Breast epithelium (tissue), 4 donors: ENCODE measurements at regions not wholly inside any gene's neighbourhood (a gene's known extent, or its start where the extent isn't known, plus 50 kb on each side); places are given as distances from the start of the nearest gene placed in this dataset.

Experiments used
- DNase-seq, 2 donors: peaks; one replicate each; pipeline ENCODE4 v3.0.0-alpha.2; 2019; ENCODE audit warnings: low spot score in 2 of 2
- H3K27ac ChIP-seq, 2 donors: fragments of 200-600 bp; sonication (generic) in 1 of 2; one replicate each; pipeline ENCODE4 v1.5.1; 2016 to 2019; ENCODE audit warnings: mild to moderate bottlenecking in 1 of 2
- H3K27me3 ChIP-seq, 2 donors: fragments of 200-600 bp; sonication (generic) in 1 of 2; one replicate each; pipeline versions ENCODE4 v1.5.1 to v1.6.0; 2017 to 2019; ENCODE audit warnings: control low read depth in 1 of 2, mild to moderate bottlenecking in 1 of 2
- H3K36me3 ChIP-seq: fragments of 200-600 bp; one replicate; pipeline ENCODE4 v1.5.1; 2019
- H3K4me1 ChIP-seq, 2 donors: fragments of 200-600 bp; sonication (generic); one replicate each; pipeline ENCODE4 v1.5.1; 2016 to 2019; ENCODE audit warnings: control low read depth in 1 of 2
- H3K4me3 ChIP-seq, 3 donors: fragments of 200-600 bp; sonication (generic); 1 replicate in 2 of 3; 2 replicates in 1 of 3; pipeline ENCODE4 v1.5.1; 2016 to 2019; ENCODE audit warnings: mild to moderate bottlenecking in 3 of 3, moderate library complexity in 2 of 3
- H3K9me3 ChIP-seq, 2 donors: fragments of 200-600 bp; sonication (generic) in 1 of 2; one replicate each; pipeline ENCODE4 v1.5.1; 2016 to 2019; ENCODE audit warnings: control low read depth in 1 of 2
- POLR2A ChIP-seq: fragments of 450-650 bp; IDR thresholded peaks from one replicate; pipeline ENCODE4 v1.6.1; 2016; ENCODE audit warnings: antibody characterized with exemption, mild to moderate bottlenecking, moderate library complexity
- POLR2AphosphoS5 ChIP-seq, 3 donors: sonication (generic); formaldehyde crosslinking; IDR thresholded peaks; one replicate each; pipeline ENCODE4 v1.6.1; 2017; ENCODE audit warnings: antibody characterized with exemption in 3 of 3
- intact Hi-C: fragments of 100-400 bp; cut with DNase I; formaldehyde crosslinking; loops from one replicate; pipeline ENCODE4 v1.15.1; 2023; ENCODE audit warnings: low total_unique reads
- TF ChIP-seq, protein P1 (sequence below), 3 donors: fragments of 450-650 bp; IDR thresholded peaks; one replicate each; pipeline ENCODE4 v1.5.1; 2016 to 2017; ENCODE audit warnings: antibody characterized with exemption in 3 of 3, mild to moderate bottlenecking in 3 of 3, moderate library complexity in 3 of 3

DNA sequence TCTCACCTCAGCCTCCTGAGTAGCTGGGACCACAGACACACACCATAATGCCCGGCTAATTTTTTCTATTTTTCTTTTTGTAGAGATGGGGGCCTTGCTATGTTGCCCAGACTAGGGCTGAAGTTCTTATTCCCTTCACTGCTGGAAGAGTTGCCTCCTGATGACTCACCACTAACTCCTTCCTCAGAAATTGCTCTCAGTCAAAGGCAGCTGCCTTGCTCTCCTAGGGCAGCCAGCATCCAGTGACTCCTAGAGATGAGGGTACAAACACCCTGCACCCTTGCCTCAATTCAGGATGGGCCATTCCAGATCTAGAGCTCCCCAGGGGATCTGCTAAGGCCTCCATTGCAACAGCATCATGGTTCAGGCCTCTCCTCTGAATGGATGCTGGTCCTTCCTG, 54.0 kb upstream of the RASSF8 start:
- no peak for DNase-seq
- intact Hi-C loops = no loop called here
- no peaks in the 10 kb centered on the region for H3K9me3 ChIP-seq
- no peak overlapping the region for H3K4me3 ChIP-seq
- H3K4me1 ChIP-seq = no peaks in the 10 kb centered on the region
- H3K27me3 ChIP-seq = no peaks in the 10 kb centered on the region
- no peak overlapping the region for H3K27ac ChIP-seq
- TF ChIP-seq POLR2A (no peak), POLR2AphosphoS5 (IDR thresholded peaks at IDR 0.05) (no peak)
- TF ChIP-seq, protein P1, sequence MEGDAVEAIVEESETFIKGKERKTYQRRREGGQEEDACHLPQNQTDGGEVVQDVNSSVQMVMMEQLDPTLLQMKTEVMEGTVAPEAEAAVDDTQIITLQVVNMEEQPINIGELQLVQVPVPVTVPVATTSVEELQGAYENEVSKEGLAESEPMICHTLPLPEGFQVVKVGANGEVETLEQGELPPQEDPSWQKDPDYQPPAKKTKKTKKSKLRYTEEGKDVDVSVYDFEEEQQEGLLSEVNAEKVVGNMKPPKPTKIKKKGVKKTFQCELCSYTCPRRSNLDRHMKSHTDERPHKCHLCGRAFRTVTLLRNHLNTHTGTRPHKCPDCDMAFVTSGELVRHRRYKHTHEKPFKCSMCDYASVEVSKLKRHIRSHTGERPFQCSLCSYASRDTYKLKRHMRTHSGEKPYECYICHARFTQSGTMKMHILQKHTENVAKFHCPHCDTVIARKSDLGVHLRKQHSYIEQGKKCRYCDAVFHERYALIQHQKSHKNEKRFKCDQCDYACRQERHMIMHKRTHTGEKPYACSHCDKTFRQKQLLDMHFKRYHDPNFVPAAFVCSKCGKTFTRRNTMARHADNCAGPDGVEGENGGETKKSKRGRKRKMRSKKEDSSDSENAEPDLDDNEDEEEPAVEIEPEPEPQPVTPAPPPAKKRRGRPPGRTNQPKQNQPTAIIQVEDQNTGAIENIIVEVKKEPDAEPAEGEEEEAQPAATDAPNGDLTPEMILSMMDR (IDR thresholded peaks at IDR 0.05) = no peak
- no peaks in the 10 kb centered on the region for H3K36me3 ChIP-seq

DNA sequence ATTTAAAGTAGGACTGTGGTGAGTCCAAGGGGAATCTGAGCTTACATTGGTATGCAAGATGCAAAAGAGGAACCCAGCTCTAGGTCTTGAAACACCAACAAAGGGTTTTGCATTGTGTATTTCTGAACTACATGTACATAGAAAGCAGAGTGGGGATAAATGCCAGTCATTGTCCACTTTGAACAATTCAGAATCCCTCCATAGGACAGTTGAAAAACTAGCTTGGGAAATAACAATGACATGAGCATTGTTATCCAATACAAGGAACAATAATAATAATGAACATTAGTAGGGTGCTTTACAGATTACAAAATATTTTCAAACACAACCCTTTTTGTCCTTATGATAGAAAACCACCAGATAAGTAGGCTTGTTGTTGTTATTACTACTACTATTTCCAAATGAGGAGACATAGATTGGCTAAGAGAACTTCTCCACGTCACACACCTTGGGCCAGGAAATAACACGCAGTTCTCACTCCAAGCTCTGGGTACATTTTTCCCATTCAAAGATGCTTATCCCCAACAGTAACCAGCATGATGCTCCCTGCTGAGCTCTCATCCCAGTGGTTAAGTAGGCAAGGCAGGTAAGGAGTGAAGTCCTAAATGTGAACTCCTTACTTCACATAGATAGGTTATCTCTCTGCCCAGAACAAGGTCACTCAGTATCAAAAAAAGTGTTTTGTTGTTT, 51.7 kb upstream of the RASSF8 start:
- TF ChIP-seq, protein P1 (IDR thresholded peaks at IDR 0.05) = no peak
- TF ChIP-seq POLR2A (no peak), POLR2AphosphoS5 (IDR thresholded peaks at IDR 0.05) (no peak)
- Histone ChIP-seq H3K27me3 (no peaks in the 10 kb centered on the region), H3K27ac (no peak overlapping the region), H3K4me3 (no peak overlapping the region), H3K9me3 (no peaks in the 10 kb centered on the region), H3K4me1 (no peaks in the 10 kb centered on the region), H3K36me3 (no peaks in the 10 kb centered on the region)
- DNase-seq = no peak
- intact Hi-C loops = no loop called here
